Tibial nerve (tissue), 4 donors: ENCODE measurements at regions not wholly inside any gene's neighbourhood (a gene's known extent, or its start where the extent isn't known, plus 50 kb on each side); places are given as distances from the start of the nearest gene placed in this dataset.

Experiments used
- CTCF ChIP-seq, 5 experiments: fragments of 200-600 bp in 3 of 5; fragments of 450-650 bp in 2 of 5; sonication (generic) in 3 of 5; IDR thresholded peaks; one replicate each; pipeline ENCODE4 v1.5.1; 2016 to 2019; ENCODE audit warnings: antibody characterized with exemption in 5 of 5, mild to moderate bottlenecking in 3 of 5, moderate library complexity in 2 of 5
- EP300 ChIP-seq, 2 donors: sonication (generic); formaldehyde crosslinking; IDR thresholded peaks; one replicate each; pipeline ENCODE4 v1.6.1; 2017; ENCODE audit warnings: antibody characterized with exemption in 2 of 2, mild to moderate bottlenecking in 1 of 2
- POLR2A ChIP-seq, 2 donors: fragments of 450-650 bp; IDR thresholded peaks; one replicate each; pipeline ENCODE4 v1.6.1; 2017; ENCODE audit warnings: antibody characterized with exemption in 2 of 2, mild to moderate bottlenecking in 2 of 2, moderate library complexity in 2 of 2

- TF ChIP-seq CTCF (IDR thresholded peaks at IDR 0.05) (no peak), POLR2A (IDR thresholded peaks at IDR 0.05) (no peak), EP300 (IDR thresholded peaks at IDR 0.05) (no peak)
Measured at GRCh38 chr4:19783667-19784223, 468.0 kb upstream of the SLIT2 start.
